ENCODE measurements at regions not wholly inside any gene's neighbourhood (a gene's known extent, or its start where the extent isn't known, plus 50 kb on each side); places are given as distances from the start of the nearest gene placed in this dataset.

DNA sequence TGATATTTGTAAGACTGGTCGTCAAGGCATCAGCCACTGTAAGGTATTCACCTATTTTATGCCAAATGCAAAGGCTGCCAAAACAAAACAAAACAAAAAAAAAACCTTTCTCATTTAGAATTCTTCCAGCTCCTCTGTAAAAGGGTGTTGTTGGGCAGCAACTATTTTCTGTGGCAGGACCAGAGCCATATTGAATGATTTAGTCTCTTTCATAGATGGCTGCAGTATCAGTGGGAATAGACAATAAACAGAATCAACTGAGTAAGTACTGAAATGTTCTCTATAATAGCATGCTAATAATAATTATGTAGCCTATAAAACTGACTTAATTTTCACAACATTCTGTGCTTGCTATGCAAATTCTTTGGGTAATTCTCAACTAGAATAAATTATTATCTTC is 389.7 kb upstream of the PABPC4L start:
- Histone ChIP-seq H3K27me3 (ENCODE audit: low read length) (no peaks in the 10 kb centered on the region), H3F3A (ENCODE audit: insufficient read depth) (no peaks in the 10 kb centered on the region), H3K9me3 (ENCODE audit: insufficient read depth, low read length) (no peaks in the 10 kb centered on the region), H3K4me2 (ENCODE audit: low read depth, low read length, poor library complexity, severe bottlenecking) (no peak overlapping the region), H3K4me3 (ENCODE audit: insufficient read depth, low read length, poor library complexity, severe bottlenecking) (no peak overlapping the region), H4K20me1 (ENCODE audit: low read depth, low read length) (no peaks in the 10 kb centered on the region), H3K79me2 (ENCODE audit: insufficient read depth, low read length) (no peaks in the 10 kb centered on the region), H3K9ac (ENCODE audit: low read length) (no peak overlapping the region), H3K36me3 (ENCODE audit: low read length) (no peaks in the 10 kb centered on the region), H2AFZ (ENCODE audit: low read depth, low read length, severe bottlenecking) (no peak overlapping the region), H3K27ac (ENCODE audit: low read depth, low read length) (no peak overlapping the region), H3K9me2 (replicated peaks; ENCODE audit: insufficient read depth, low read length) (no peaks in the 10 kb centered on the region)
- TF ChIP-seq, protein P1, sequence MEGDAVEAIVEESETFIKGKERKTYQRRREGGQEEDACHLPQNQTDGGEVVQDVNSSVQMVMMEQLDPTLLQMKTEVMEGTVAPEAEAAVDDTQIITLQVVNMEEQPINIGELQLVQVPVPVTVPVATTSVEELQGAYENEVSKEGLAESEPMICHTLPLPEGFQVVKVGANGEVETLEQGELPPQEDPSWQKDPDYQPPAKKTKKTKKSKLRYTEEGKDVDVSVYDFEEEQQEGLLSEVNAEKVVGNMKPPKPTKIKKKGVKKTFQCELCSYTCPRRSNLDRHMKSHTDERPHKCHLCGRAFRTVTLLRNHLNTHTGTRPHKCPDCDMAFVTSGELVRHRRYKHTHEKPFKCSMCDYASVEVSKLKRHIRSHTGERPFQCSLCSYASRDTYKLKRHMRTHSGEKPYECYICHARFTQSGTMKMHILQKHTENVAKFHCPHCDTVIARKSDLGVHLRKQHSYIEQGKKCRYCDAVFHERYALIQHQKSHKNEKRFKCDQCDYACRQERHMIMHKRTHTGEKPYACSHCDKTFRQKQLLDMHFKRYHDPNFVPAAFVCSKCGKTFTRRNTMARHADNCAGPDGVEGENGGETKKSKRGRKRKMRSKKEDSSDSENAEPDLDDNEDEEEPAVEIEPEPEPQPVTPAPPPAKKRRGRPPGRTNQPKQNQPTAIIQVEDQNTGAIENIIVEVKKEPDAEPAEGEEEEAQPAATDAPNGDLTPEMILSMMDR (IDR thresholded peaks at IDR 0.05; ENCODE audit: insufficient read depth, low read length, poor library complexity, severe bottlenecking): no peak
- no peak for TF ChIP-seq EZH2phosphoT487 (conservative IDR thresholded peaks at IDR 0.05; ENCODE audit: low read length)

DNA sequence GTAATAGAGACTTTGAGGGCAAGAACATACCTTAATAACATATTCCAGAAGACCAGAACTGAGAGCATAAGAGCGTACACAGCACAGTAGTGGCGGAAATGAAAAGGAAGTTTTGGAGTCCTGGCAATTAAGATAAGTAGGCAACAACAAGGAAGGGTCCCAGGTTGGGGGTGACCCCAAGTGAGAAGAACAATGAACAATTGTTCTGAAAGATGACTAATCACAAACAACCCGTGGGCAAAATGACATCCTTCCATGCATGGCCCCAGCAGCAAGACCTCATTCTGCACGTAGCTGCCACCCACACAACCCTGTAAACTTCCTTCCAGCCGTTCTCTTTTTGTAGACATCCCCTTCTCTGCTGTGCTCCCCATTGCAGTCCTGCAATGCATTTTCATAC is 384.4 kb upstream of the PABPC4L start:
- H3K4me3 ChIP-seq (ENCODE audit: insufficient read depth, low read length, poor library complexity, severe bottlenecking): no peak overlapping the region
- H3K27me3 ChIP-seq (ENCODE audit: low read length): no peaks in the 10 kb centered on the region
- H3K79me2 ChIP-seq (ENCODE audit: insufficient read depth, low read length): no peaks in the 10 kb centered on the region
- H3F3A ChIP-seq (ENCODE audit: insufficient read depth): no peaks in the 10 kb centered on the region
- no peaks in the 10 kb centered on the region for H3K9me2 ChIP-seq (replicated peaks; ENCODE audit: insufficient read depth, low read length)
- no peak overlapping the region for H3K9ac ChIP-seq (ENCODE audit: low read length)
- H2AFZ ChIP-seq (ENCODE audit: low read depth, low read length, severe bottlenecking): no peak overlapping the region
- no peak overlapping the region for H3K4me2 ChIP-seq (ENCODE audit: low read depth, low read length, poor library complexity, severe bottlenecking)
- no peaks in the 10 kb centered on the region for H3K9me3 ChIP-seq (ENCODE audit: insufficient read depth, low read length)
- H3K27ac ChIP-seq (ENCODE audit: low read depth, low read length): no peak overlapping the region
- no peaks in the 10 kb centered on the region for H3K36me3 ChIP-seq (ENCODE audit: low read length)
- no peaks in the 10 kb centered on the region for H4K20me1 ChIP-seq (ENCODE audit: low read depth, low read length)
- TF ChIP-seq, protein P1 (IDR thresholded peaks at IDR 0.05; ENCODE audit: insufficient read depth, low read length, poor library complexity, severe bottlenecking): no peak
- TF ChIP-seq EZH2phosphoT487 (conservative IDR thresholded peaks at IDR 0.05; ENCODE audit: low read length): no peak

DNA sequence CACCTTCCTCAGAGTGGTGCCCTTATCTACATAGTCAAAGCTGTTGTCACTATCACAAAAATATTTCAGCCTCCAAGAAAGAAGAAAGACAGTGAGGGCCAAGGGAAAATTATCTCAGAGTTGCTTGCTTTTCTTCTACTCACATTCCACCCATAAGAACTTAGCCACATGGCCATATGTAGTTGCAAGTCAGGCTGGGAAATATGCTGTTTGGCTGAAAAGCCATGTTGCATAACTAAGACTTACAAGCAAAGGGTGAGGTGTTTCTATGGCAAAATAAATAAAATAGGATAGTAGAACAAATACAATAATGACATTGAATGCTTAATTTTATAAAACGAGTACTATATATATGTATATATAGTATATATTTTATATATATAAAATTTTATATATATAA is 365.9 kb upstream of the PABPC4L start:
- no peaks in the 10 kb centered on the region for H3K9me2 ChIP-seq (replicated peaks; ENCODE audit: insufficient read depth, low read length)
- H3K4me3 ChIP-seq (ENCODE audit: insufficient read depth, low read length, poor library complexity, severe bottlenecking): no peak overlapping the region
- H3K79me2 ChIP-seq (ENCODE audit: insufficient read depth, low read length): no peaks in the 10 kb centered on the region
- no peaks in the 10 kb centered on the region for H3F3A ChIP-seq (ENCODE audit: insufficient read depth)
- no peaks in the 10 kb centered on the region for H3K9me3 ChIP-seq (ENCODE audit: insufficient read depth, low read length)
- H3K27ac ChIP-seq (ENCODE audit: low read depth, low read length): no peak overlapping the region
- TF ChIP-seq EZH2phosphoT487 (conservative IDR thresholded peaks at IDR 0.05; ENCODE audit: low read length): no peak
- TF ChIP-seq, protein P1 (IDR thresholded peaks at IDR 0.05; ENCODE audit: insufficient read depth, low read length, poor library complexity, severe bottlenecking): no peak
- H2AFZ ChIP-seq (ENCODE audit: low read depth, low read length, severe bottlenecking): no peak overlapping the region
- no peak overlapping the region for H3K9ac ChIP-seq (ENCODE audit: low read length)
- no peaks in the 10 kb centered on the region for H3K27me3 ChIP-seq (ENCODE audit: low read length)
- H3K36me3 ChIP-seq (ENCODE audit: low read length): no peaks in the 10 kb centered on the region
- H4K20me1 ChIP-seq (ENCODE audit: low read depth, low read length): no peaks in the 10 kb centered on the region
- H3K4me2 ChIP-seq (ENCODE audit: low read depth, low read length, poor library complexity, severe bottlenecking): no peak overlapping the region

Data from SU-DHL-6 (cell line).